ENCODE measurements at regions not wholly inside any gene's neighbourhood (a gene's known extent, or its start where the extent isn't known, plus 50 kb on each side); places are given as distances from the start of the nearest gene placed in this dataset.
"Not testable (repeated sequence)": the region's sequence is repeated elsewhere in the genome, so short reads cannot be mapped to it uniquely, and the experiment has no call there.

DNA sequence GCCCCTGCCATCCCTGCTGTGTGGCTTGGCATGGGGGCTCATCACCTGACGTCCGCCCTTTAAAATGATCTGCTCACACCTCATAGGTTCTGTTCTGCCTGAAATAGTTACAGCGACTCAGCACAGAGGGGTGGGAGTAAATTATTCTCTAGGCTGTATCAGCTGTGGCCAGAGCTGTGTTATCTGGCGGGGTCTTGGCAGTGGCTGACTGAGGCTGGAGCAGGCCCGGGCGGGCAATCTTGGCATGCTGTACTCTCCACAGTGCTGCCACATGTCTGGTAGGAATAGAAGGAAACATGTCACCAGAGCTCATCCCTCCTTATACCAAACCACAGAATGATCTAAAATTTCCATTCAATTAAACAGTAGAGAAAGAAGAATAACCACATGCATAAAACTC, 499.9 kb upstream of the LMCD1 start:
- DNase-seq (ENCODE audit: low spot score) = no peak

- DNase-seq (ENCODE audit: low spot score) = no peak
Observed at GRCh38 chr3:8011902-8012301, 489.7 kb upstream of the LMCD1 start.

GRCh38 chr3:8020047-8020841, 481.4 kb upstream of the LMCD1 start:
- peak; percentile 33 for DNase-seq (ENCODE audit: low spot score)

GRCh38 chr3:8027954-8028353, 473.7 kb upstream of the LMCD1 start:
- no peak for DNase-seq (ENCODE audit: low spot score)

DNA sequence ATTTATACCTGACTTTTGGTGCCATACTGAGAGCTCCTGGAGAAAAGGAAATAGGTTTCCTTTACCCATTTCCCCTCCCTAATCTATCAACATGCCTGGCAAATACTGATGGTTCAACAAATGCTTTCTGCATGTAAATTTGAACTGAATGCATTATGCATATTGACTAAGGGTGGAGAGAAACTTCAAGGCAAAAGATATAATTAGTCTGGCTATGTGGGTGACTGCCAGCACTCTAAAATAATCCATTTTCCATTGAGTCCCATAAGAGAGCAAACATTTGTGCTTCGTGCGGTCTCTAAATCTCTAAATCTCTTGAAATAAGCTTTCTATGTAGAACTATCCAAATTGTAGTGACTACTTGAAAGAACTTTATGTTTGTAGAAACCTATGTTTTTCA, 451.3 kb upstream of the LMCD1 start:
- DNase-seq (ENCODE audit: low spot score) = no peak

DNA sequence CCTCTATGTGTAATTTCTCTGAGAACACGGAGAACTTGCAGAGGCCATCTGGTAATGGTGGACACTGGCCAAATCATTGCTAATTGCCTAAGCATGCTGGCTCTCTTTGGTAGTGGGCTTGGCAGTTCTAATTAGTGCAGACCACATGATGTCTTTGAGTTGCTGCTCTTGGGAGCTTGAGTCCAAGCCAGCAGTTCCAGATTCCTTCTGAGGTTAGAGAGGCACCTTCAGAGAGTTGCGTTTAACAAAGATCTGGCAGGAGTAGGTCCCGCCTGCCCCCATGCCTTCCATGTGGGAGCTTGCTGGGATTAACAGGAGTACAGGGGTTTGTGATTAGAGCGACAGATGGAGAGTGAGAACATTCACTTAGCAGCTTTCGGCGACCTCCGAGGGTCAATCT, 449.0 kb upstream of the LMCD1 start:
- DNase-seq (ENCODE audit: low spot score) = no peak

- not testable (repeated sequence) for DNase-seq (ENCODE audit: low spot score)
Observed at GRCh38 chr3:8068135-8068534, 433.5 kb upstream of the LMCD1 start.

- no peak for DNase-seq (ENCODE audit: low spot score)
Observed at GRCh38 chr3:8069471-8069870, 432.2 kb upstream of the LMCD1 start.

DNA sequence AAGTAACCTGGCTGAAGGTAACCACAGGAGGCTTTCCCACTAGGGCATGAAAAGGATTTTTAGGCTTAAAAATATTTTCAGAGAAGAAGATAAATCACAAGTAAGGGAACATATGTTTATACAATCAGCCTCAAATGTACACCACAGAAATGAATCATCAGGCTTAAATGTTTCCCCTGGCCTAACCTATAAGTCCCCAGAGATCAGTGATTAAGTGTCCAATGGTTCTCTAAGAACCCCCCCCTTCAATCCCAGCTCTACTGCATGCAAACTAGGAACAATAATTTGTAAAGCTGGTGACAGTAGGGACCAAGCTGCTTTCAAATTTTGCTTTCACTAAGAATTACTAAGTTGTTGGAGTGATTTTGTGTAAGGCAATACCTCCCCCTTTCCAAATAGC, 431.6 kb upstream of the LMCD1 start:
- DNase-seq (ENCODE audit: low spot score) = peak; percentile 51

DNA sequence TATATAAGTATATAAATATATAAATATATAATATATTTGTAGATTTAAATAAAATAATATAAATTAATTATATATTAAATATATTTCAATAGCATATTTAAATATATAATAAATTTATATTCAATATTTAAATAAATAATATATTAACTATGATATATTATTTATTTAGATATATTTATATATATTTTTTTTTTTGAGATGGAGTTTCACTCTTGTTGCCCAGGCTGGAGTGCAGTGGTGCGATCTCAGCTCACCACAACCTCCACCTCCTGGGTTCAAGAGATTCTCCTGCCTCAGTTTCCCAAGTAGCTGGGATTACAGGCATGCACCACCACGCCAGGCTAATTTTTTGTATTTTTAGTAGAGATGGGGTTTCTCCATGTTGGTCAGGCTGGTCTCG, 426.9 kb upstream of the LMCD1 start:
- DNase-seq (ENCODE audit: low spot score) = not testable (repeated sequence)

GRCh38 chr3:8077126-8077525, 424.5 kb upstream of the LMCD1 start:
- no peak for DNase-seq (ENCODE audit: low spot score)

GRCh38 chr3:8080464-8080863, 421.2 kb upstream of the LMCD1 start:
- DNase-seq (ENCODE audit: low spot score) = no peak

- DNase-seq (ENCODE audit: low spot score) = no peak
Observed at GRCh38 chr3:8085498-8085897, 416.1 kb upstream of the LMCD1 start.

DNA sequence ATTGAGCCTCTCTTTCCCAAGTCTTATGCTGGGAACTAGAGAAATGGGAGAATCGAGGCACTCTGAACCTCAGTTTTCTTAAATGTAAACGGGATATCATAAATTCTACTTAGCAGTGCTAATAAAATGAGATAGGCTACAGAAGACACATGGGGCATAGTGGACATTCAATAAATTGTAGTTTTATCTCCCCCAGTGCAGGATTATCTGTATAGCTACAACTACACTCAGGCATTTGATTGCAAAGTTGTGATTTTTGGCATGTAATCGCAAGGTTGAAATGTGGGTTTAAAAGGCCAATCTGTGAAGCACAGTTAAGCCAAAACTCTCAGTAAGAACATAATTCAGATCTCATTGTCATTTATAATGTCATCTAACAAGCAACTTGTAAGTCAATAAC, 413.7 kb upstream of the LMCD1 start:
- DNase-seq (ENCODE audit: low spot score) = no peak

DNA sequence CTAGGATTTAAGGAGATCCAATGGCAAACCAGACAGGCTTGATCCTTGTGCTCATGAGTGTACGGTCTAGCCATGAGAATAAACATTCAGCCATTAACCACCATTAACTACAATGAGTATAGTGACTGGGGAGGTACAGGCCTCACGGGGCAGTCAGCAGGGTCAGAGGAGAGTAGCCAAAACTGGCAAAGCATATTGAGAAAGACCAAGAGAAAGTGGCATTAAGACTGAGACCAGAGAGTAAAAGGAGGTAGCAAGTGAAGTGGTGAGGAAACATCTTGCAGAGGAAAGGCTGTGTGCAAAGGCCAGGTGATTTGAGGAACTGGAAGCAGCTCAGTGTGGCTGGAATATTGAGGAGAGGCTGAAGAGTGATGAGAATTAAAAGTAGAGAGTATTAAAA, 407.2 kb upstream of the LMCD1 start:
- no peak for DNase-seq (ENCODE audit: low spot score)

DNA sequence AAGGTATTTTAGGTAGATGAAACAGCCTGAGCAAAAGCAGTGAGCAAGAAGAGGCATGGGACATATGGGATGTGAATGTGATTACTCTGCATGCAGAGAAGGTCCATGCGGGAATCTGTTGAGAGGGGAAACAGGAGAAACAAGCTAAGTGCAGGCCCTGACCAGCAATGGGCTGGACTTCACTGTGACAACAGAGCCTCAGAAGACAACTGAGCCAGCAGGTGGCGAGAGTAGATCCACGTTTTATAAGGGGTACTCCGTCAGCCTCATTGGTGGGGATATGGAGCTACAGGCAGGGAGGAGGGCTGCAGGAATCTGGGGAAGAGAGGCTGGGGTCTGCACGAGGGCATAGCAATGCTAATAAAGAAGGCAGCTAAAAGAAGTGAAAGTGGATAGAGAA, 405.9 kb upstream of the LMCD1 start:
- no peak for DNase-seq (ENCODE audit: low spot score)

GRCh38 chr3:8097690-8098089, 403.9 kb upstream of the LMCD1 start:
- DNase-seq (ENCODE audit: low spot score) = no peak

DNA sequence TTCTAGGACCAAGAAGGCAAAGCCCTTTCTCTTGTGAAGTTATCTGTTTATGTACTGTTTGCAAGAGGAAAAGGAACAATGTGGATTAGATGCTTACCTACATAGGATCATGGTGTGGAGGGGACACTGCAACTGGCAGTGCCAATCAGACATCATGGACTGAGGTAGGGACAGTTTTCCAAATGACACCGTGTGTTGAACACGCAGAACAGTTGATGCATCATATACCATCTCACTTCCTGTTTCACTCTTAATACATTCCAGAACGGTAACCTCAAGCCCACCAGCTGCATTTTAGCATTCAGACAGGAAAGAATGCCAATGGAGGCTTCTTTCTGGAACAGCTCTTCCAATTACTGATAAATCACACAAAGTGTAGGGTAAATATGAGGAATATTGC, 397.7 kb upstream of the LMCD1 start:
- DNase-seq (ENCODE audit: low spot score) = peak; percentile 5

- DNase-seq (ENCODE audit: low spot score) = no peak
Observed at GRCh38 chr3:8106921-8107320, 394.7 kb upstream of the LMCD1 start.

- peak; percentile 68 for DNase-seq (ENCODE audit: low spot score)
Observed at GRCh38 chr3:8110966-8111798, 390.4 kb upstream of the LMCD1 start.

DNA sequence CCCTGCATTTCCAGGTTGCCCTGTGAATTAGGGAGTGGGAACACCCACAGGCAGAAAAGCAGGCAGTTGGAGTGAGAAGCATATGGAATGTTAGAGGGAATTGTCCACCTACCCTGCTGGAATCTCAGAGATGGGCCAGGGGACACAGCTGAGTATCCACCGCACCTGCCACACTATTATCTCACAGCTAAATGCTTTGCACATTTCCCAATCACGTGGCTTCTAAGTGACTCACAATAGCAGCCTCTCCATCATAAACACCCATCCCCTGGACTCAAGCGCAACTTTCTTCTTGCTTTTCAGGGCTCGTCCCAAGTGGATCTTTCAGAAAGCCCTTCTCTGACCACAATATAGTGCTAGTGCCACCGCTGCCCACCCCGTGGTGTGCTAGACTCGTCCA, 389.0 kb upstream of the LMCD1 start:
- DNase-seq (ENCODE audit: low spot score) = no peak

DNA sequence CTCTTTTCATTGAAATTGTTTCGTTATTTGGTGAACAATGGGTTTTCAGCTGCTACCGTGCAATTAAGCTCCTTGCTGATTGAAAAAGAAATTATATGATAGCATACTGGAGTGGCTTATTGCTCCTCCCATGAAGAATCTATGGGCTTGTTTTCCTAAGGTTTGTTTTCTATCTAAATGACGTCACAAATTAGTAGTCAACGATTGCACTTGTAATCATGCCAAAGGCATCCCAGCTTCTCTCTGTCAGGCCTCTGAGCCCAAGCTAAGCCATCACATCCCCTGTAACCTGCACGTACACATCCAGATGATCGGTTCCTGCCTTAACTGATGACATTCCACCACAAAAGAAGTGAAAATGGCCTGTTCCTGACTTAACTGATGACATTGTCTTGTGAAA, 388.0 kb upstream of the LMCD1 start:
- DNase-seq (ENCODE audit: low spot score) = no peak

GRCh38 chr3:8128686-8129085, 372.9 kb upstream of the LMCD1 start:
- no peak for DNase-seq (ENCODE audit: low spot score)

All from H4 (cell line).